ENCODE measurements at regions not wholly inside any gene's neighbourhood (a gene's known extent, or its start where the extent isn't known, plus 50 kb on each side); places are given as distances from the start of the nearest gene placed in this dataset.

GRCh38 chr18:46260016-46260878 is 156.1 kb downstream of the HAUS1 start:
- ATAC-seq: no peak
- intact Hi-C loops (cut with DNase I, micrococcal nuclease): no loop called here
- DNase-seq: no peak

GRCh38 chr18:46260879-46261143 is 156.6 kb downstream of the HAUS1 start:
- ATAC-seq: no peak
- intact Hi-C loops (cut with DNase I, micrococcal nuclease): no loop called here
- DNase-seq: no peak

- intact Hi-C loops (cut with DNase I, micrococcal nuclease): no loop called here
- ATAC-seq (no peak), DNase-seq (no peak)
These were observed 157.6 kb downstream of the HAUS1 start for GRCh38 chr18:46261799-46262198.

- ATAC-seq (peak; percentile 39), DNase-seq (no peak)
- intact Hi-C loops (cut with DNase I, micrococcal nuclease): no loop called here
These were observed 158.7 kb downstream of the HAUS1 start for GRCh38 chr18:46262856-46263255.

- ATAC-seq: no peak
- no peak for DNase-seq
- intact Hi-C loops (cut with DNase I, micrococcal nuclease): no loop called here
These were observed 160.1 kb downstream of the HAUS1 start for GRCh38 chr18:46264255-46264654.

GRCh38 chr18:46265196-46266156 is 161.3 kb downstream of the HAUS1 start:
- intact Hi-C loops (cut with DNase I, micrococcal nuclease): no loop called here
- no peak for DNase-seq
- ATAC-seq: no peak

- intact Hi-C loops (cut with DNase I, micrococcal nuclease): no loop called here
- ATAC-seq (no peak), DNase-seq (no peak)
These were observed 162.3 kb downstream of the HAUS1 start for GRCh38 chr18:46266473-46266872.

GRCh38 chr18:46268671-46269070 is 164.5 kb downstream of the HAUS1 start:
- DNase-seq (peak; percentile 33 to 36), ATAC-seq (peak; percentile 89)
- intact Hi-C loops (cut with DNase I, micrococcal nuclease): no loop called here

GRCh38 chr18:46269275-46269674 is 165.1 kb downstream of the HAUS1 start:
- intact Hi-C loops (cut with DNase I, micrococcal nuclease): no loop called here
- no peak for ATAC-seq
- no peak for DNase-seq

- ATAC-seq: peak; percentile 73
- no peak for DNase-seq
- intact Hi-C loops (cut with DNase I, micrococcal nuclease): no loop called here
These were observed 167.3 kb downstream of the HAUS1 start for GRCh38 chr18:46271488-46271887.

GRCh38 chr18:46273861-46274260 is 169.7 kb downstream of the HAUS1 start:
- ATAC-seq: peak; percentile 42
- intact Hi-C loops (cut with DNase I, micrococcal nuclease): no loop called here
- DNase-seq: no peak

GRCh38 chr18:46274266-46274665 is 170.1 kb downstream of the HAUS1 start:
- ATAC-seq: peak; percentile 51
- intact Hi-C loops (cut with DNase I, micrococcal nuclease): no loop called here
- DNase-seq: no peak

- ATAC-seq: no peak
- no peak for DNase-seq
- intact Hi-C loops (cut with DNase I, micrococcal nuclease): no loop called here
These were observed 171.2 kb downstream of the HAUS1 start for GRCh38 chr18:46275370-46275769.

GRCh38 chr18:46276748-46277147 is 172.6 kb downstream of the HAUS1 start:
- no peak for DNase-seq
- ATAC-seq: no peak
- intact Hi-C loops (cut with DNase I, micrococcal nuclease): no loop called here

- intact Hi-C loops (cut with DNase I, micrococcal nuclease): no loop called here
- DNase-seq: no peak
- no peak for ATAC-seq
These were observed 174.6 kb downstream of the HAUS1 start for GRCh38 chr18:46278481-46279465.

GRCh38 chr18:46279673-46280072 is 175.5 kb downstream of the HAUS1 start:
- ATAC-seq: no peak
- no peak for DNase-seq
- intact Hi-C loops (cut with DNase I, micrococcal nuclease): loop anchor here in 1 of 2 donors (2.0 to 5.0 kb wide), 2 partner anchors 201 to 383 kb away; no protein-coding TSS in a partner anchor

- ATAC-seq (peak; percentile 92), DNase-seq (peak in 1 of 2 donors; percentile 71)
- intact Hi-C loops (cut with DNase I, micrococcal nuclease): loop anchor here in 1 of 2 donors (2.0 to 5.0 kb wide), 2 partner anchors 199 to 381 kb away; no protein-coding TSS in a partner anchor
These were observed 177.3 kb downstream of the HAUS1 start for GRCh38 chr18:46281185-46282176.
